ENCODE measurements at regions not wholly inside any gene's neighbourhood (a gene's known extent, or its start where the extent isn't known, plus 50 kb on each side); places are given as distances from the start of the nearest gene placed in this dataset.

DNA sequence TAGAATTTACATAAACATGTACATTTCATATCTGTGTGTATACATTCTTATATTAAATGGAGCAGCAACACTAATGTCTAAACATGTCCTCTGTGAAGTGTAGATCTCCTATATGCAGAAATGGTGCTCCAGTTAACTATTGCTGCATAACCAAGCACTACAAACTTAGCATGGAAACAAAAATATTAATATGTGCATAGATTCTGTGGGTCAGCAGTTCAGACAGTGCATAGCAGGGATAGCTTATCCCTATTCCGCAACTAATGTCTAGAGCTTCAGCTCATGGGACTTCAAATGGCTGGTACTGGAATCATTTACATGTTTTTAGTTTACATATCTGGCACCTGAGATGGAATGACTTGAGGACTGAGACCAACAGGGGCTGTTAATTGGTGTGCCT lies 652.1 kb downstream of the TLE4 start:
- Histone ChIP-seq H2AFZ (no peak overlapping the region), H4K20me1 (ENCODE audit: insufficient read depth) (no peaks in the 10 kb centered on the region), H3K27me3 (ENCODE audit: insufficient read depth, low read depth) (no peaks in the 10 kb centered on the region), H3K4me3 (no peak overlapping the region), H3K9me2 (ENCODE audit: insufficient read depth) (no peaks in the 10 kb centered on the region; the same call in 1 of the 2 replicates), H3K4me2 (no peak overlapping the region), H3K36me3 (ENCODE audit: low read depth) (no peaks in the 10 kb centered on the region), H3K9me3 (ENCODE audit: insufficient read depth, low read depth) (no peaks in the 10 kb centered on the region), H3K79me2 (ENCODE audit: low read depth) (no peaks in the 10 kb centered on the region), H3K4me1 (replicated peaks; ENCODE audit: insufficient read depth) (no peaks in the 10 kb centered on the region), H3F3A (ENCODE audit: insufficient read depth, low read depth) (no peaks in the 10 kb centered on the region), H3K27ac (no peak overlapping the region)
- ChIA-PET CTCF (no interaction called here), POLR2A (ENCODE audit: unreplicated experiment) (no interaction called here)
- BruUV-seq (replicated peaks), result no TSS peak
- TF ChIP-seq EZH2 (IDR thresholded peaks at IDR 0.05; ENCODE audit: low read depth) (no peak), CTCF (conservative IDR thresholded peaks at IDR 0.05) (no peak)
- DNase-seq, result no peak
- intact Hi-C loops (cut with micrococcal nuclease; ENCODE audit: unreplicated experiment), result no loop called here

DNA sequence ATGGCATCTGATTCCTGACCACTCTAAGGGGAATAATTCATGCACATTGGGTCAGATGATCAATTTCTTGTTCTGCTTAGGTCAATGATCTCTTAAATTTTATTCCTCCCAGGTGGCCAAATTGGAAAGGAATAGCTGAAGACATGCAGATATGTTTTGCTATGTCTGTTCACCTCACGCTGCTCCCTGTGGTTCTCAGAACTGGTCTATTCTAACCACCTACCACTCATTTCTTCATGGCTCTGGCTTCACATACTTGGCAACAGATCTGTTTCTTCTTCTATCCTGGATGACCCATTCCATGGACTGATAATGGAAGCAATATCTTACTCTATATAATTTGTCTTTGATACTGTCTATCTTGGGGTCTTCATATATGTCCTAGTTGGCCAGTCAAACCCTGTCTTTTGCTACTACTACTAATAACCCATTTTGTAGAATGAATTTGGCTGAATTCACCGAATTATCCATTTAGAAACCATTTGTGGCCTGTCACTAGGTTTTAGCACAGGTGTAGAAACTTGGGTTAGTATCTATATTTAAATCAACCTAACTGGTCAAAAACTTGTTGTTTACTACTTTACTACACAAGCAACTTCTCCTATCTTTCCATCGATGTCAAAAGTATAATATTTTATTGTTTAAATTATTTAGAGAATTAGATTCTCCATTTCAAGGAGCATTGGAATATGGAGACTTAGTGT lies 650.9 kb downstream of the TLE4 start:
- H3F3A ChIP-seq (ENCODE audit: insufficient read depth, low read depth), result no peaks in the 10 kb centered on the region
- no peaks in the 10 kb centered on the region for H3K9me3 ChIP-seq (ENCODE audit: insufficient read depth, low read depth)
- no peaks in the 10 kb centered on the region for H3K9me2 ChIP-seq (ENCODE audit: insufficient read depth)
- no peak overlapping the region for H3K4me3 ChIP-seq
- H3K4me1 ChIP-seq (replicated peaks; ENCODE audit: insufficient read depth), result no peaks in the 10 kb centered on the region
- no peak overlapping the region for H2AFZ ChIP-seq
- H3K36me3 ChIP-seq (ENCODE audit: low read depth), result no peaks in the 10 kb centered on the region
- H3K79me2 ChIP-seq (ENCODE audit: low read depth), result no peaks in the 10 kb centered on the region
- TF ChIP-seq CTCF (conservative IDR thresholded peaks at IDR 0.05) (no peak), EZH2 (IDR thresholded peaks at IDR 0.05; ENCODE audit: low read depth) (no peak)
- no peaks in the 10 kb centered on the region for H4K20me1 ChIP-seq (ENCODE audit: insufficient read depth)
- no peak for DNase-seq
- ChIA-PET CTCF (no interaction called here), POLR2A (ENCODE audit: unreplicated experiment) (no interaction called here)
- H3K4me2 ChIP-seq, result no peak overlapping the region
- intact Hi-C loops (cut with micrococcal nuclease; ENCODE audit: unreplicated experiment), result no loop called here
- no peak overlapping the region for H3K27ac ChIP-seq
- no TSS peak for BruUV-seq (replicated peaks)
- H3K27me3 ChIP-seq (ENCODE audit: insufficient read depth, low read depth), result no peaks in the 10 kb centered on the region

GRCh38 chr9:80218328-80218727 lies 646.6 kb downstream of the TLE4 start:
- ChIA-PET CTCF (no interaction called here), POLR2A (ENCODE audit: unreplicated experiment) (interaction anchor here (0.6 kb wide), 1 partner anchor 87 kb away, joined by 9 read pairs; no protein-coding TSS in a partner anchor)
- H4K20me1 ChIP-seq (ENCODE audit: insufficient read depth), result no peaks in the 10 kb centered on the region
- H2AFZ ChIP-seq, result no peak overlapping the region
- DNase-seq, result no peak
- no peak overlapping the region for H3K4me2 ChIP-seq
- no peak for TF ChIP-seq EZH2 (IDR thresholded peaks at IDR 0.05; ENCODE audit: low read depth)
- no peak for TF ChIP-seq CTCF (conservative IDR thresholded peaks at IDR 0.05)
- H3K4me3 ChIP-seq, result no peak overlapping the region
- no TSS peak for BruUV-seq (replicated peaks)
- H3K36me3 ChIP-seq (ENCODE audit: low read depth), result no peaks in the 10 kb centered on the region
- no peaks in the 10 kb centered on the region for H3F3A ChIP-seq (ENCODE audit: insufficient read depth, low read depth)
- no peaks in the 10 kb centered on the region for H3K9me2 ChIP-seq (ENCODE audit: insufficient read depth)
- H3K4me1 ChIP-seq (replicated peaks; ENCODE audit: insufficient read depth), result no peaks in the 10 kb centered on the region
- H3K27ac ChIP-seq, result no peak overlapping the region
- no peaks in the 10 kb centered on the region for H3K79me2 ChIP-seq (ENCODE audit: low read depth)
- no peaks in the 10 kb centered on the region for H3K27me3 ChIP-seq (ENCODE audit: insufficient read depth, low read depth)
- intact Hi-C loops (cut with micrococcal nuclease; ENCODE audit: unreplicated experiment), result no loop called here
- H3K9me3 ChIP-seq (ENCODE audit: insufficient read depth, low read depth), result no peaks in the 10 kb centered on the region
